ENCODE measurements at regions not wholly inside any gene's neighbourhood (a gene's known extent, or its start where the extent isn't known, plus 50 kb on each side); places are given as distances from the start of the nearest gene placed in this dataset.

- no peak for TF ChIP-seq CEBPB (IDR thresholded peaks at IDR 0.05)
- no peak for TF ChIP-seq TAF1 (IDR thresholded peaks at IDR 0.05; ENCODE audit: low read depth)
- TF ChIP-seq RAD21 (IDR thresholded peaks at IDR 0.05; ENCODE audit: low read depth), result no peak
- no peak for TF ChIP-seq USF1 (IDR thresholded peaks at IDR 0.05)
Observed at GRCh38 chr4:111999801-112000200, 145.5 kb upstream of the FAM241A start.

GRCh38 chr4:112001041-112001440 is 144.2 kb upstream of the FAM241A start:
- no peak for TF ChIP-seq MAX (IDR thresholded peaks at IDR 0.05)

GRCh38 chr4:112002248-112002661 is 143.0 kb upstream of the FAM241A start:
- TF ChIP-seq EP300 (IDR thresholded peaks at IDR 0.05; ENCODE audit: borderline replicate concordance) (no peak), TCF12 (IDR thresholded peaks at IDR 0.05; ENCODE audit: low read depth) (no peak), CEBPB (IDR thresholded peaks at IDR 0.05) (no peak), EGR1 (IDR thresholded peaks at IDR 0.05) (no peak), USF1 (IDR thresholded peaks at IDR 0.05) (no peak), RAD21 (IDR thresholded peaks at IDR 0.05; ENCODE audit: low read depth) (no peak), YY1 (IDR thresholded peaks at IDR 0.05; ENCODE audit: low read depth) (no peak), TAF1 (IDR thresholded peaks at IDR 0.05; ENCODE audit: low read depth) (no peak), CREB1 (IDR thresholded peaks at IDR 0.05; ENCODE audit: low read depth) (no peak), FOXM1 (IDR thresholded peaks at IDR 0.05; ENCODE audit: borderline replicate concordance, low read depth) (no peak), TEAD4 (IDR thresholded peaks at IDR 0.05) (no peak), NFIC (IDR thresholded peaks at IDR 0.05) (no peak)

GRCh38 chr4:112003231-112003907 is 141.9 kb upstream of the FAM241A start:
- TF ChIP-seq ZBTB7A (IDR thresholded peaks at IDR 0.05; ENCODE audit: low read depth), result no peak
- TF ChIP-seq NFIC (IDR thresholded peaks at IDR 0.05), result no peak
- TF ChIP-seq FOXM1 (IDR thresholded peaks at IDR 0.05; ENCODE audit: borderline replicate concordance, low read depth), result no peak
- TF ChIP-seq REST (IDR thresholded peaks at IDR 0.05; ENCODE audit: low read depth), result no peak

GRCh38 chr4:112005027-112005426 is 140.2 kb upstream of the FAM241A start:
- TF ChIP-seq TEAD4 (IDR thresholded peaks at IDR 0.05) (no peak), REST (IDR thresholded peaks at IDR 0.05; ENCODE audit: low read depth) (no peak), MAX (IDR thresholded peaks at IDR 0.05) (no peak), ZBTB7A (IDR thresholded peaks at IDR 0.05; ENCODE audit: low read depth) (no peak), RAD21 (IDR thresholded peaks at IDR 0.05; ENCODE audit: low read depth) (no peak), EGR1 (IDR thresholded peaks at IDR 0.05) (no peak), NFIC (IDR thresholded peaks at IDR 0.05) (no peak), YY1 (IDR thresholded peaks at IDR 0.05; ENCODE audit: low read depth) (no peak), CEBPB (IDR thresholded peaks at IDR 0.05) (no peak), FOXM1 (IDR thresholded peaks at IDR 0.05; ENCODE audit: borderline replicate concordance, low read depth) (no peak), CREB1 (IDR thresholded peaks at IDR 0.05; ENCODE audit: low read depth) (no peak), TCF12 (IDR thresholded peaks at IDR 0.05; ENCODE audit: low read depth) (no peak), USF1 (IDR thresholded peaks at IDR 0.05) (no peak), EP300 (IDR thresholded peaks at IDR 0.05; ENCODE audit: borderline replicate concordance) (no peak), TAF1 (IDR thresholded peaks at IDR 0.05; ENCODE audit: low read depth) (no peak)

GRCh38 chr4:112007391-112007790 is 137.9 kb upstream of the FAM241A start:
- TF ChIP-seq RAD21 (IDR thresholded peaks at IDR 0.05; ENCODE audit: low read depth), result no peak
- no peak for TF ChIP-seq TCF12 (IDR thresholded peaks at IDR 0.05; ENCODE audit: low read depth)
- no peak for TF ChIP-seq USF1 (IDR thresholded peaks at IDR 0.05)
- TF ChIP-seq NFIC (IDR thresholded peaks at IDR 0.05), result no peak
- no peak for TF ChIP-seq CEBPB (IDR thresholded peaks at IDR 0.05)
- no peak for TF ChIP-seq ZBTB7A (IDR thresholded peaks at IDR 0.05; ENCODE audit: low read depth)
- no peak for TF ChIP-seq FOXM1 (IDR thresholded peaks at IDR 0.05; ENCODE audit: borderline replicate concordance, low read depth)
- no peak for TF ChIP-seq CREB1 (IDR thresholded peaks at IDR 0.05; ENCODE audit: low read depth)
- no peak for TF ChIP-seq TEAD4 (IDR thresholded peaks at IDR 0.05)

Measured in Ishikawa (cell line).